GM19452 (cell line): ENCODE measurements at regions not wholly inside any gene's neighbourhood (a gene's known extent, or its start where the extent isn't known, plus 50 kb on each side); places are given as distances from the start of the nearest gene placed in this dataset.
"Not testable (repeated sequence)": the region's sequence is repeated elsewhere in the genome, so short reads cannot be mapped to it uniquely, and the experiment has no call there.

Experiments
- ATAC-seq: cut with Tn5 transposase; IDR thresholded peaks from one replicate; pipeline ENCODE4 v1.9.1; 2021; ENCODE audit not compliant: unreplicated experiment

GRCh38 chr14:105635560-105635959, 109.2 kb downstream of the TMEM121 start:
- no peak for ATAC-seq

- ATAC-seq: not testable (repeated sequence)
Measured at GRCh38 chr14:105636021-105636420, 109.6 kb downstream of the TMEM121 start.

- ATAC-seq: no peak
Measured at GRCh38 chr14:105636935-105637334, 110.6 kb downstream of the TMEM121 start.

GRCh38 chr14:105637345-105637744, 111.0 kb downstream of the TMEM121 start:
- ATAC-seq: not testable (repeated sequence)

GRCh38 chr14:105639969-105640931, 113.9 kb downstream of the TMEM121 start:
- not testable (repeated sequence) for ATAC-seq

- ATAC-seq: no peak
Measured at GRCh38 chr14:105641075-105641937, 114.9 kb downstream of the TMEM121 start.

- ATAC-seq: not testable (repeated sequence)
Measured at GRCh38 chr14:105641951-105642350, 115.6 kb downstream of the TMEM121 start.

- not testable (repeated sequence) for ATAC-seq
Measured at GRCh38 chr14:105642486-105642885, 116.1 kb downstream of the TMEM121 start.

GRCh38 chr14:105643406-105644052, 117.1 kb downstream of the TMEM121 start:
- ATAC-seq: not testable (repeated sequence)

- not testable (repeated sequence) for ATAC-seq
Measured at GRCh38 chr14:105644053-105644435, 117.7 kb downstream of the TMEM121 start.

- not testable (repeated sequence) for ATAC-seq
Measured at GRCh38 chr14:105644457-105644856, 118.1 kb downstream of the TMEM121 start.

GRCh38 chr14:105644891-105645290, 118.5 kb downstream of the TMEM121 start:
- ATAC-seq: not testable (repeated sequence)

- not testable (repeated sequence) for ATAC-seq
Measured at GRCh38 chr14:105645389-105645788, 119.0 kb downstream of the TMEM121 start.

- ATAC-seq: no peak
Measured at GRCh38 chr14:105646175-105646574, 119.8 kb downstream of the TMEM121 start.

- not testable (repeated sequence) for ATAC-seq
Measured at GRCh38 chr14:105646711-105647281, 120.4 kb downstream of the TMEM121 start.

GRCh38 chr14:105647426-105647783, 121.0 kb downstream of the TMEM121 start:
- ATAC-seq: not testable (repeated sequence)

- no peak for ATAC-seq
Measured at GRCh38 chr14:105647784-105648608, 121.6 kb downstream of the TMEM121 start.

- ATAC-seq: not testable (repeated sequence)
Measured at GRCh38 chr14:105648609-105649535, 122.5 kb downstream of the TMEM121 start.

GRCh38 chr14:105652317-105652716, 125.9 kb downstream of the TMEM121 start:
- not testable (repeated sequence) for ATAC-seq
